Breast epithelium (tissue), 3 donors: ENCODE measurements at regions not wholly inside any gene's neighbourhood (a gene's known extent, or its start where the extent isn't known, plus 50 kb on each side); places are given as distances from the start of the nearest gene placed in this dataset.

Experiments used
- POLR2A ChIP-seq: fragments of 450-650 bp; IDR thresholded peaks from one replicate; pipeline ENCODE4 v1.6.1; 2016; ENCODE audit warnings: antibody characterized with exemption, mild to moderate bottlenecking, moderate library complexity
- POLR2AphosphoS5 ChIP-seq, 3 donors: sonication (generic); formaldehyde crosslinking; IDR thresholded peaks; one replicate each; pipeline ENCODE4 v1.6.1; 2017; ENCODE audit warnings: antibody characterized with exemption in 3 of 3
- TF ChIP-seq, protein P1 (sequence below), 3 donors: fragments of 450-650 bp; IDR thresholded peaks; one replicate each; pipeline ENCODE4 v1.5.1; 2016 to 2017; ENCODE audit warnings: antibody characterized with exemption in 3 of 3, mild to moderate bottlenecking in 3 of 3, moderate library complexity in 3 of 3

DNA sequence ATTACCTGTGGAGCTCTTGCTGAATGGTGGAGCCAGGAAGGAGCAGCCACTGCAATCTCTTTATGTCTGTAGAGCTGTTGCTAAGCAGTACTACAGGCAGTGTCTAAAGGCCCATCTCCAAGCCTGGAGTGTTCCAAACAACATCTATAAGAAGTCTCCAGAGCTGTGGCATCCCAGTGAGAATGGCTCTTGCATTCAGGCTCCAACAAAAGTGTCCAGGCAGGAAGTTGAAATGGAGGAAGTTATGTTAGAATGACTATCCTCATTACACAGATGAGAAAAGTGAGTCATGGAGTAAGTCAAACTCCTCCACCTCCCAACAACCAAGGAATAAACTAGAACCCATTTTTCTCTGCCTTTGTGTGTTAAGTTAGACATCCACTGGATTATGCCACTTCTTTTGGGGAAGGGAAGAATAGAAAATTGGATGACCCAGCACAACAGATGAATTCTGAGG is 288.5 kb upstream of the STXBP5 start:
- TF ChIP-seq POLR2A: no peak
- TF ChIP-seq, protein P1, sequence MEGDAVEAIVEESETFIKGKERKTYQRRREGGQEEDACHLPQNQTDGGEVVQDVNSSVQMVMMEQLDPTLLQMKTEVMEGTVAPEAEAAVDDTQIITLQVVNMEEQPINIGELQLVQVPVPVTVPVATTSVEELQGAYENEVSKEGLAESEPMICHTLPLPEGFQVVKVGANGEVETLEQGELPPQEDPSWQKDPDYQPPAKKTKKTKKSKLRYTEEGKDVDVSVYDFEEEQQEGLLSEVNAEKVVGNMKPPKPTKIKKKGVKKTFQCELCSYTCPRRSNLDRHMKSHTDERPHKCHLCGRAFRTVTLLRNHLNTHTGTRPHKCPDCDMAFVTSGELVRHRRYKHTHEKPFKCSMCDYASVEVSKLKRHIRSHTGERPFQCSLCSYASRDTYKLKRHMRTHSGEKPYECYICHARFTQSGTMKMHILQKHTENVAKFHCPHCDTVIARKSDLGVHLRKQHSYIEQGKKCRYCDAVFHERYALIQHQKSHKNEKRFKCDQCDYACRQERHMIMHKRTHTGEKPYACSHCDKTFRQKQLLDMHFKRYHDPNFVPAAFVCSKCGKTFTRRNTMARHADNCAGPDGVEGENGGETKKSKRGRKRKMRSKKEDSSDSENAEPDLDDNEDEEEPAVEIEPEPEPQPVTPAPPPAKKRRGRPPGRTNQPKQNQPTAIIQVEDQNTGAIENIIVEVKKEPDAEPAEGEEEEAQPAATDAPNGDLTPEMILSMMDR (IDR thresholded peaks at IDR 0.05): no peak
- TF ChIP-seq POLR2AphosphoS5 (IDR thresholded peaks at IDR 0.05): no peak
